Brain microvascular endothelial cell (primary cell): ENCODE measurements at regions not wholly inside any gene's neighbourhood (a gene's known extent, or its start where the extent isn't known, plus 50 kb on each side); places are given as distances from the start of the nearest gene placed in this dataset.

Experiments
- DNase-seq: peaks from one replicate; pipeline ENCODE4 v3.0.0-alpha.2; 2020
- H3K27ac ChIP-seq: fragments of 250-450 bp; sonication (Bioruptor Pico); 2 replicates; pipeline ENCODE4 v1.5.1; 2020; ENCODE audit warnings: mild to moderate bottlenecking, moderate library complexity
- H3K27me3 ChIP-seq: fragments of 250-450 bp; sonication (Bioruptor Pico); replicated peaks from 2 replicates; pipeline ENCODE4 v1.5.1; 2020; ENCODE audit warnings: mild to moderate bottlenecking
- H3K36me3 ChIP-seq: fragments of 250-450 bp; sonication (Bioruptor Pico); replicated peaks from 2 replicates; pipeline ENCODE4 v1.5.1; 2020; ENCODE audit warnings: mild to moderate bottlenecking
- H3K4me3 ChIP-seq: 2 replicates; pipeline ENCODE4 v1.5.1; 2011; ENCODE audit warnings: low read depth, mild to moderate bottlenecking, control low read depth, low read length, moderate library complexity
- CTCF ChIP-seq: IDR thresholded peaks from 2 replicates; pipeline ENCODE4 v1.5.1; 2011; ENCODE audit warnings: low read depth, mild to moderate bottlenecking, moderate library complexity, low read length, control low read depth, inconsistent platforms; ENCODE audit errors: missing control alignments
- in situ Hi-C: cut with HindIII; loops from 2 replicates; pipeline ENCODE4 v1.10.0; 2017; ENCODE audit warnings: low sequenced_read_pairs, low pct_ligation_motif_present

GRCh38 chr20:22374066-22374465 lies 210.3 kb downstream of the FOXA2 start:
- Histone ChIP-seq H3K27ac (no peak overlapping the region), H3K36me3 (no peaks in the 10 kb centered on the region), H3K27me3 (no peaks in the 10 kb centered on the region), H3K4me3 (no peak overlapping the region)
- in situ Hi-C loops, result no loop called here
- TF ChIP-seq CTCF, result no peak
- DNase-seq, result no peak

DNA sequence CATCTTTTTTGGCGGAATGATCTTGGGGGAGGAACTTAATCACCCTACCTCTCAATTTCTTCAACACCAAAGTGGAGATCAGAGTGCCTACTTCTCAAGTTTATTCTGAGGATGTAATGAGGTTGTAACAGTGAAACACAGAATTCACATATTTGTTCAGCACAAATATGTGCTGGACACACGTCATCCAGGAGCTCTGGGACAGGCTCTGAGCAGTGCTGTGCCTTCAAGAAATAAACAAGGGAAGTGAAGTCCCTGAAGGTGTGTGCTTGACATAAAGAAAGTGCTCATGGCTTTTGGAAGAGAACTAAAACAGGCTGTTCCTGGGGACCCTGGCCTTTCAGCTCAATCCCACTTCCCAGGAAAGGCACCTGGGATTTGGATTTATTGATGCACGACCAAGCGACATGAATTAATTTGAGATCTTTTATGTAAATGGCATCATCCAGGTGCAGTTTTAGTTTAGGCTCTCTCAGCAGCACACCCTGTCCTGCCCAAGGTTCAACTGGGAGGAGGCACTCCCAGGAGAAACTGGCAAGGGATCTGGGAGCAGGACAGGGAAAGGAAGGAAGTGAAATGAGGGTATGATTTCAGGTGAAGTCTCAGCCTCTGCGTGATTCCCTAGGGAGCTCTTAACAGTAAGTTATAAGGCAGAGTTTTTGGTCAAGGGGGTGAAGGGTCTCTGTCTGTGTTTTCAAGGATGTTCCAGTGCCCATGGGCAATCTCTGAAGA lies 211.0 kb downstream of the FOXA2 start:
- no peak for TF ChIP-seq CTCF

DNA sequence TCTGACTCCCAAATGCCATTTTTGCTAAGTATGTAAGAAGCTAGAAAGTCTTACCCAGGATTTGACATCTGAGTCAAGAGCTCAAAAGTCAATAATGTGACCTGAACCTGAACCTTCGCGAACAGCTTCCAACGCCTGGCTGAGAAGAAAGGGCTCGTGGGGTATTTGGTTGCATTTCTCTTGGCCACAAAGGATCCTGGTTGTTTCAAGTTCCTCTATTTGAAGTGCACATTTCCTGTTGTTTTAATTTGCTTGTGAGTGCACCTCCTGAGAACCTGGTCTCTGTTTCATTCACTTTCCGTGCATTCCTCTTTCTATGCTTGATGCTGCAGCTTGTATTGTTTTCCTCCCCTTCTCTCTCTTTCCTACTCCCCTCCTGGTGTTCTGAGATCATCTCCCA lies 212.5 kb downstream of the FOXA2 start:
- DNase-seq, result no peak
- H3K27me3 ChIP-seq, result no peaks in the 10 kb centered on the region
- in situ Hi-C loops, result no loop called here
- no peak overlapping the region for H3K27ac ChIP-seq
- no peaks in the 10 kb centered on the region for H3K36me3 ChIP-seq
- H3K4me3 ChIP-seq, result no peak overlapping the region
- TF ChIP-seq CTCF, result no peak

More for the DNA sequence above, 211.0 kb downstream of the FOXA2 start:
- Histone ChIP-seq H3K36me3 (no peaks in the 10 kb centered on the region), H3K4me3 (no peak overlapping the region), H3K27me3 (no peaks in the 10 kb centered on the region), H3K27ac (no peak overlapping the region)
- no peak for DNase-seq
- in situ Hi-C loops, result no loop called here

DNA sequence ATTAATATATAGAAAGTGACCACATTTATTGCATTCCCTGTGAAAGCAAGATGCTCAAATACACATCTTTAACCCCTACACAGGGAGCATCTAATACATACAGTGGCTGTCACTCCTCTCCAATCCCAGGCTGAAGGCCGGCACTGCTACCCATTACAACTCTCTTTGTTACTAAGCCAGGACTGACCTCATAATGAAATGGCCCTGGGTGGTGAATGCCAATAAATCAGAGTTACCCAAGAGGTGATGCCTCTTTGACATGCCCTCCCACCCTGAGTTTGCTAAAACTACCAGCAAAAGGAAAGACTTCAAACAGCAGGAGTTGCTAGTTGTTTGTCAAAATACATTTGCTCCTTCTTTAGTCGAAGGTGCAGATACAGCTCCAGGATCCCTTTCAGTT lies 214.2 kb downstream of the FOXA2 start:
- Histone ChIP-seq H3K4me3 (no peak overlapping the region), H3K27ac (no peak overlapping the region), H3K27me3 (no peaks in the 10 kb centered on the region), H3K36me3 (no peaks in the 10 kb centered on the region)
- in situ Hi-C loops, result no loop called here
- TF ChIP-seq CTCF, result no peak
- DNase-seq, result no peak

DNA sequence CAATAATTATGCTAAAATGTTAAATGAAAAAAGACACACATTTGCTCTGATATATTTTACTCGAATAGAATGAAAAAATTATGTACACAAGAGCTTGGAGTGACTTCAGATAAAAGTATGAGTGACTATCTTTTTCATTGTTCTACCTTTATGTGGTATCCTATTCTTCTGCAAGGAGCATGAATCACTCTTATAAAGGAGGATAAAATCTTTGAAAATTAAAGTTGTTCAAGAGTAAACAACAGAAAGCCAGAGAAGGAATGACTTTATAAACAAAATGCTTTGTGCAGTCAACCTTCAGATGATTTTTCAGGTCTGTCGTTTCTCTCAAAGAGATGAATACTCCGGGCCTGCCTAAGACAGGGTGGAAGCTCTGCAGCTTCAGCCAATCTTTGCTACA lies 215.3 kb downstream of the FOXA2 start:
- TF ChIP-seq CTCF, result no peak
- DNase-seq, result no peak

DNA sequence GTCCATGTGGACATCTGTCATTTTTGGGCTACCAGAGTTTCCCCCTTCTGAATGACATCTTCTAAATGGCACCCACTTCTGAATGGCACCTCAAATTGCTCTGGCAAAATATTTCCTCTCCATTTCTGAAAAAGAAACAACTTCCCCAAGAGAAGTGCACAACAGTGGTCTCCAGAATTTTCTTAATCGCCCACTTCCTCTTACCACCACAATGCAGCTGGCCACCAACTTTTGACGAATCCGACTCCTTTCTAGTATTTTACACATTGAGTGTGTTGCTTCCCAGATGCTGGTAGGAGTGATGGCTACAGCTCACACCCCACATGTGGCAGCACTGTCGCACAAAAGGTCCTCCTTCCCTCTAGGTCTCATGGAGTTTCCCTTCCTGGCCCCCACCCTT lies 216.1 kb downstream of the FOXA2 start:
- Histone ChIP-seq H3K27ac (no peak overlapping the region), H3K4me3 (no peak overlapping the region), H3K36me3 (no peaks in the 10 kb centered on the region), H3K27me3 (no peaks in the 10 kb centered on the region)
- DNase-seq, result no peak
- in situ Hi-C loops, result no loop called here
- TF ChIP-seq CTCF, result no peak

More for the DNA sequence above, 215.3 kb downstream of the FOXA2 start:
- H3K4me3 ChIP-seq, result no peak overlapping the region
- in situ Hi-C loops, result no loop called here
- no peaks in the 10 kb centered on the region for H3K36me3 ChIP-seq
- no peaks in the 10 kb centered on the region for H3K27me3 ChIP-seq
- no peak overlapping the region for H3K27ac ChIP-seq
